PC-9 (cell line): ENCODE measurements at regions not wholly inside any gene's neighbourhood (a gene's known extent, or its start where the extent isn't known, plus 50 kb on each side); places are given as distances from the start of the nearest gene placed in this dataset.

Source experiments
- CTCF ChIP-seq: fragments of 200-600 bp; sonication (generic); conservative IDR thresholded peaks from 2 replicates; pipeline ENCODE4 v1.6.1; 2017; ENCODE audit warnings: mixed run types, antibody characterized with exemption, mild to moderate bottlenecking, moderate library complexity
- EZH2 ChIP-seq: fragments of 200-600 bp; sonication (generic); IDR thresholded peaks from 2 replicates; pipeline ENCODE4 v1.8.0; 2017; ENCODE audit warnings: antibody characterized with exemption, low read depth

GRCh38 chr4:124092541-124092984 lies 620.0 kb downstream of the ANKRD50 start:
- no peak for TF ChIP-seq CTCF
- no peak for TF ChIP-seq EZH2
